ENCODE measurements at regions not wholly inside any gene's neighbourhood (a gene's known extent, or its start where the extent isn't known, plus 50 kb on each side); places are given as distances from the start of the nearest gene placed in this dataset.
"Not testable (repeated sequence)": the region's sequence is repeated elsewhere in the genome, so short reads cannot be mapped to it uniquely, and the experiment has no call there.

- DNase-seq (ENCODE audit: low spot score) = no peak
Observed at GRCh38 chr4:124426279-124426678, 286.3 kb downstream of the ANKRD50 start.

GRCh38 chr4:124427095-124427767, 285.3 kb downstream of the ANKRD50 start:
- DNase-seq (ENCODE audit: low spot score) = no peak

- DNase-seq (ENCODE audit: low spot score) = no peak
Observed at GRCh38 chr4:124428648-124429047, 283.9 kb downstream of the ANKRD50 start.

- DNase-seq (ENCODE audit: low spot score) = no peak
Observed at GRCh38 chr4:124429746-124430250, 282.7 kb downstream of the ANKRD50 start.

- DNase-seq (ENCODE audit: low spot score) = no peak
Observed at GRCh38 chr4:124431653-124432192, 280.8 kb downstream of the ANKRD50 start.

GRCh38 chr4:124432500-124432899, 280.0 kb downstream of the ANKRD50 start:
- no peak for DNase-seq (ENCODE audit: low spot score)

- DNase-seq (ENCODE audit: low spot score) = no peak
Observed at GRCh38 chr4:124433044-124433443, 279.5 kb downstream of the ANKRD50 start.

GRCh38 chr4:124433500-124433899, 279.0 kb downstream of the ANKRD50 start:
- no peak for DNase-seq (ENCODE audit: low spot score)

- no peak for DNase-seq (ENCODE audit: low spot score)
Observed at GRCh38 chr4:124435274-124435950, 277.1 kb downstream of the ANKRD50 start.

GRCh38 chr4:124437853-124438495, 274.6 kb downstream of the ANKRD50 start:
- no peak for DNase-seq (ENCODE audit: low spot score)

GRCh38 chr4:124445071-124445470, 267.5 kb downstream of the ANKRD50 start:
- DNase-seq (ENCODE audit: low spot score) = no peak

- no peak for DNase-seq (ENCODE audit: low spot score)
Observed at GRCh38 chr4:124449881-124450280, 262.7 kb downstream of the ANKRD50 start.

GRCh38 chr4:124450851-124451250, 261.7 kb downstream of the ANKRD50 start:
- no peak for DNase-seq (ENCODE audit: low spot score)

GRCh38 chr4:124454772-124455270, 257.7 kb downstream of the ANKRD50 start:
- no peak for DNase-seq (ENCODE audit: low spot score)

- DNase-seq (ENCODE audit: low spot score) = no peak
Observed at GRCh38 chr4:124455671-124456070, 256.9 kb downstream of the ANKRD50 start.

GRCh38 chr4:124459196-124459940, 253.2 kb downstream of the ANKRD50 start:
- no peak for DNase-seq (ENCODE audit: low spot score)

GRCh38 chr4:124459941-124460310, 252.6 kb downstream of the ANKRD50 start:
- no peak for DNase-seq (ENCODE audit: low spot score)

GRCh38 chr4:124461592-124461991, 250.9 kb downstream of the ANKRD50 start:
- not testable (repeated sequence) for DNase-seq (ENCODE audit: low spot score)

GRCh38 chr4:124462954-124463828, 249.3 kb downstream of the ANKRD50 start:
- no peak for DNase-seq (ENCODE audit: low spot score)

GRCh38 chr4:124464836-124465235, 247.7 kb downstream of the ANKRD50 start:
- DNase-seq (ENCODE audit: low spot score) = no peak

GRCh38 chr4:124468360-124468759, 244.2 kb downstream of the ANKRD50 start:
- DNase-seq (ENCODE audit: low spot score) = no peak

Measured in HuH-7.5 (cell line).